ENCODE measurements at regions not wholly inside any gene's neighbourhood (a gene's known extent, or its start where the extent isn't known, plus 50 kb on each side); places are given as distances from the start of the nearest gene placed in this dataset.
"Not testable (repeated sequence)": the region's sequence is repeated elsewhere in the genome, so short reads cannot be mapped to it uniquely, and the experiment has no call there.

- no peak for DNase-seq
These were observed 503.6 kb downstream of the TMEM121 start for GRCh38 chr14:106029959-106030358.

DNA sequence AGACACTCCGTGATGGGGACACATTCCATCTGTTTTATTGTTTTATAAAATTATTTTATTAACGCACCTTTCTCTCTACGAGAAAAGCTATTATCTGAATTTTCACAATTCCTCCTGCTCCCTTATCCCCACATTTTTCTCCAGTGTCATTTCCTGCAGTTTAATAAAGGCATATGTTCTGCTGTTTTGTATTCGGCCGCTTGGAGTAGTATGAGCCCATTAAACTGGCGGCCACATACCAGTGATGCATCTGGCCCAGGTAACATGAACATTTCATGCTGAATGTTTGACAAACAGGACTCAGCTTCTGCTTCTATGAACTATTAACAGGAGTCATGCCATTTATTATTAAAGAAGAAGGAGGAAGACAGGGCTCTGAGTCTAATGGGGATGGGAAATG lies 511.0 kb downstream of the TMEM121 start:
- no peak for DNase-seq

- DNase-seq: no peak
These were observed 511.9 kb downstream of the TMEM121 start for GRCh38 chr14:106038263-106038662.

DNA sequence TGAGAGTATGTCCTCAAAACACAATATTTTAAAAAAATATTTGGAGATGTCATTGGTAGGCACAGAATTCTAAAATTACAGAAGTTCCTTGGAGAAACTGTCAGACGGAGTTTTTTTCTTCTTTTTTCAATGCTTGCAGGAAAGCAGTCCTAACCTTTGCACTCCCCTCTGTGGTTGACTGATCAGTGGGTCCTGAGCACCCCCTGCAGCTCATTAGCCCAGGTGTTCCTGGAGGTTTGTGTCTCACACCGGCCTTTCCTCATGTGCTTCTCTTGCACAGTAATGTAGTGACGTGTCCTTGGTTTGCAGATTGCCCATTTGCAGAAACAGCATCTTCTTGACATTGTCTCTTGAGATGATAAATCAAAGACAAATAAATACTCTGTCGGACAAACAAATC lies 513.0 kb downstream of the TMEM121 start:
- DNase-seq: no peak

- no peak for DNase-seq
These were observed 518.1 kb downstream of the TMEM121 start for GRCh38 chr14:106044515-106044914.

DNA sequence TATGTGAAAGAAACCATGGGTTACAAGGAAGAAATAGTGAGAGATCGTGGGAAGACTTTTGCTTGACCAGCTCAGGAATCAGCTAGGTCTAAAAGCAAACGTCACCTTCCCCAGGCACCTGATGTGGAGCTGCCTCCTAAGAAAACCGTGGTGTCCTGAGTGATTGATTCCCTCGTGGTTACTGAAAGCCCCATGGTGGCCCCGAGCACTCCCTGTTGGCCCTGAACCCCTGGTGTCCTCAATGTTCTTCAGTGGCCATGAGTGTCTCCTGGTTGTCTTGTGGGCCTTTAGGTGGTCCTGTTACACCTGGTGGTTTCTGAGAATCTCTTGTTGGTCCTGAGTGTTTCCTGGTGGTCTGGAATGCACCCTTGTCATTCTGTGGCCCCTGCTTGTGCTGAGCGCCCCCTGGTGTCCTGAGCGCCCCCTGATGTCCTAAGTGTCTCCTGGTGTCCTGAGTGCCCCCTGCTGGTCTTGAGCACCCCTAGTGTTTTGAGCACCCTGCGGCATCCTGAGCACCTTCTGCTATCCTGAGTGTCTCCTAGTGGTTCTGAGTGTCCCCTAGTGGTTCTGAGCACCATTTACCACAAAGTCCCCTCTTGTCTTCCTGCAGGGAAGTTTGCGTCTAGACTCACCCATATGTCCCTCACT lies 518.7 kb downstream of the TMEM121 start:
- DNase-seq: peak; percentile 77

- no peak for DNase-seq
These were observed 525.4 kb downstream of the TMEM121 start for GRCh38 chr14:106051796-106052195.

DNA sequence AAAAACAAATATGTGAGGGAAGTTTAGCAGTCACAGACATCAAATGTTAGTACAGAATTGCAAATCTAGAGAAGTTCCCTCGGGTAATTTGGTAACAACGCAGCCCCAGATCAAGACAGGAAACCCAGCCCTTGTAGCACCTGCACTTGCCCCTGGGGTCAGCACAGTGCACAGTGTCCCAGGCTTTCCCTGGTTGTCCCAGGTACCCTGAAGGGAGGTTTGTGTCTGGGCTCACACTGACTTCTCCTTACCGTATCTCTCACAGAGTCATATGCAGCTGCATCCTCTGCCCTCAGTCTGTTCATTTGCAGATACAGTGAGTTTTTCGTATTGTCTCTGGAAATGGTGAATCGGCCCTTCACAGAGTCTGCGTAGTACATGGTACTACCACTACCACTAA lies 528.9 kb downstream of the TMEM121 start:
- no peak for DNase-seq

DNA sequence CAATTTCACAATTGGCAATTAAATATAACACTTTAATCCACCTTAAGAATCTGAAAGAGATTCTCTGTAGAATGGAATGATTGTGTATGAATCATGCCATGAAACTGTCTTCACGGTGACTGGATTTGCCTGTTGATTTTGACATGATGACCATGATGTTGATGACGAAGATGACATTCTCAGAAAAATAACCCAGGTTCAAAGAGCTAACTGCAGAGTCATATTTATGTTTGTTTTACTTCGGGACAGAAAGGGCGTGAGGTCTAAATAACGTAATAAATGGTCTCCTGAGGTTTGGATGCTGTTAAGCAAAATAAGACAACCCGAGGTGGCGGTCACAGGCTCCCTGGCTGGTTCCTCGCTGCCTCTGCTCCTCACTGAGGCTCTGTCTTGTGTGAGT lies 532.0 kb downstream of the TMEM121 start:
- DNase-seq: no peak

DNA sequence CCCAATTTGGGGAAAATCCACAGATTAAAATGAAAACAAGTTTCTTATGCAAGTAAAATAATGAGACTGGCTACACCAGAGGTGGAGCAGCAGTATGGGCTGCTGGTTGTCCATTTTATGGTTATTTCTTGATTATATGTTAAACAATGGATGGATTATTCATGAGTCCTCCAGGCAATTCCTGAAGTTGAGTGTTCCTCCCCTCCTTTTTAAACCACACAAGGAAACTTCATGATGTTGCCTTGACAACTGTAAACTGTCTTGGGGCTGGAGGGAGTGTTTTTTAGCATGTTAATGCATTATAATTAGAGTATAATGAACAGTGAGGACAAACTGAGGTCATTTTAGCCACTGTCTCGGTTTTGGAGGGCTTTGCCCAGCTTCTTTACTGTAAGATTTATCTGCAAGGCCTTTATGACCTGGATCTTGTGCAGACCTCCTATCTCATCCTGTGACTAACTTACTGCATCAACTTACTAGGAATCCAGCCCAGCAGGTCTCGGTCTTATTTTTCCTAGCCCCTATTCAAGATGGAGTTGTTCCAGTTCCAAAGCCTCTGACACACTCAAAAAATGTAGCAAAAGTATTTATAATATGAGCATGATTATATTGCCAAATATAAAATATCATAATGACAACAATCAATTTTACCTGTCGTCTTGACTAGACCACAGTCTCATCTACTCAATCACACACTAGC lies 534.0 kb downstream of the TMEM121 start:
- DNase-seq: no peak

DNA sequence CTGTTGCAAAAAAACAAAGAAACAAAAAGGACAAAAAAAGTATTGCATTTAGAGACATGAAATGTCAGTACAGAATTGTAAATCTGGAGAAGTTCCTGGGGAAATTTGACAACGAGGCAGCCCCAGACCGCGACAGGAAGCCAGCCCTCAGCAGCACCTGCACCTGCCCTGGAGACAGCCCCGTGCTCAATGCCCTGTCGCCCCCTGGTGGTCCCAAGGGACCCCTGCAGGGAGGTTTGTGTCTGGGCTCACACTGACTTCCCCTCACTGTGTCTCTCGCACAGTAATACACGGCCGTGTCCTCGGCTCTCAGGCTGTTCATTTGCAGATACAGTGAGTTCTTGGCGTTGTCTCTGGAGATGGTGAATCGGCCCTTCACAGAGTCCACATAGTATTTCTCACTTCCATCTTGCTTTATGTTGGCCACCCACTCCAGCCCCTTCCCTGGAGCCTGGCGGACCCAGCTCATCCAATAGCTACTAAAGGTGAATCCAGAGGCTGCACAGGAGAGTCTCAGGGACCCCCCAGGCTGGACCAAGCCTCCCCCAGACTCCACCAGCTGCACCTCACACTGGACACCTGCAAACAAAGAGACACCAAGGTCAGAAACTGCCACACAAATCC lies 535.6 kb downstream of the TMEM121 start:
- DNase-seq: peak; percentile 5

DNA sequence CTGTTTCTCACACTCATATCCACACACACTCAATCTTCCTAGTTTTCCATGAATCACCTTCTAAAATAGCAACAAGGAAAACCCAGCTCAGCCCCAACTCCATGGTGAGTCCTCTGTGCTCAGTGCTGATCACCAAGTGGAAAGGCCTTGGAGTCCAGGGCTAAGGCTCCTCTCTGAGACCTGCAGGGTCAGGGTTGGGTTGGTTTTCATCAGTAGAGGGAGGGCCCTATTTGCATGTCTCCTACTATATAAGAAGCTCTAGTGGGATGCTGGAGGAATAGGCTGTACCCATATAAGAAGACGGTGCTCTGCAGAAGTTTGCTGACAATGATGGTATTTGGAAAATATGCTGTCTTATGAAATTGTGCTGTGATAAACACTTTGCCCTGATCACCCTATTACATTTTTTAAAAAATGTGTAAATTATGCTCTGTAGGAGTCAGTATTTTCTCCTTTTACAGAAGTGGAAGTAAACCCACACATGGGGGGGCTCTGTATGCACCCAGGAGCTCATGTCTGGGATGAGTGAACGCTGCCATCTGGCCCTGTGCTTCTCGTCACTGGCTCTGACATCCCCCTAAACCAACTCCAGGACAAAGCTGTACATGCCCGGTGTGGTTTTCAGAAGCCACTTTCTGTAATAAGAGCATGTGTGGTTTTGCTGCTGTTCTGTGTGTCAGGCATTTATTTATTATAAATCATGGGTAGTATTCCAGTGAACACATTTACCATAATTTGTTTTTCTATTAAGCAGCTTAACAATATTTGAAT lies 536.3 kb downstream of the TMEM121 start:
- no peak for DNase-seq

DNA sequence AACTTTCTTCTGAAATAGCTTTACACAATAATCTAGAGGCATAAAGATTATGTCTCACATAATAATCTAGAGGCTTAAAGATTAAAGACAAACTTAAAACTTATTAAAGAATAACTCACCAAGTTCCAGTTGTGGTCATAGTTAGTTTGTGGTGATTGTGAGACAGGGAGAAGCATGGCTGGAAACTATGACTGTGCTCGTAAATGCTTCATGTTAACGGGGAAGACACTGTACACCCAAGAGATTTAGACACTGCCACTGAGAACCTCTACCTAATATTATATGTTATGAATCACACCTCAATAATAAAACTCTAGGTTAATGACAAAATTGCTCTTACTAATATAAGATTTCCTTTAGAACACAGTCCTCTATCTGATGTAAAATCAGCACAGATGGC lies 541.6 kb downstream of the TMEM121 start:
- DNase-seq: no peak

- DNase-seq: no peak
These were observed 543.6 kb downstream of the TMEM121 start for GRCh38 chr14:106069804-106070625.

DNA sequence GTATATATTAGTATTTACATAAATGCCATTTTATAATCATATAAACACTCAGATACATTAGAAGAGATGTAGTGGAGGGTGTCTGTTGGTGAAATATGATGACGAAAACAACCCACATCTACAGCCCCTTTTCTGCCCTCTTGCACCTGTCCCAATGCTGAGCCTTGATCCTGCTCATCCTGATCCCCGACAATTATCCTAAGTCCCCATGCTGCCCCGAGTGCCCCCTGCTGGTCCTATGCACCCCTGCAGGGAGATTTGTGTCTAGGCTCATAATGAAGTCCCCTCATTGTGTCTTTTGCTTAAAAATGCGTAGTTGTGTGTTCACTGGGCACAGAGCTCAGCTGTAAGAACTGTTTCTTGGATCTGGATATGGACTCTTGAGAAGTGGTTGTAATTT lies 554.5 kb downstream of the TMEM121 start:
- DNase-seq: no peak

DNA sequence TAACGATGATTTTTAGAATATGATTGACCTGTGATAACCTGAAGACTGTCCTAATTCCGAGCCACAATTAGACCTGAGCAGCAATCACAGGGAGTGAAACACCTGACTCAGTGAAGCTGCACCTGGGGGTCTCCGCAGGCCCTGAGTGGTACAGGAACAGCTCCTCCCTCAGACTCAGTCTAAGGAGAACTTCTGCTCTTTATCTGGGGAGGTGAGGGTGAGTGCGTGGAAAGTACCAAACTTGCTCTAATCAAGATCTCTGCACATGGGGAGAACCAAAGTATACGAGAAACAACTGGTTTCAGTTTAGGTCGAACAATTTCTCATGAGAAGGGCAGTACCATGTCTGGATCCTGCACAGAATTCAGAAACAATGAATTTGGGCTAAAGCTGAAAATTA lies 555.3 kb downstream of the TMEM121 start:
- DNase-seq: not testable (repeated sequence)

DNA sequence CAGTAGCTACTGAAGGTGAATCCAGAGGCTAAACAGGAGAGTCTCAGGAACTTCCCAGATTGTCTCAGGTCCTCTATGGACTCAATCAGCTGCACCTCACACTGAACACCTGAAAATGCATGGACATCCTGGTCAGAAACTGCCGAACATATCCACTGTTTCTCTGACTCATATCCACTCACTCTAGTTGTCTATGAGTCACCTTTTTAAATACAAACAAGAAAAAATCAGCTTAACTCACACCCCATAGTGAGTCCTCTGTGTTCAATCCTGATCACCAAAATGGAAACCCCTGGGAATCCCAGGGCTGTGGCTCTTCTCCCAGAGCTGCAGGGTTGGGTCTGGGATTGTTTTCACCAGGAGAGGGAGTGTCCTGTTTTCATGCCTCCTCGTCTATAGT lies 556.7 kb downstream of the TMEM121 start:
- DNase-seq: no peak

- DNase-seq: no peak
These were observed 561.5 kb downstream of the TMEM121 start for GRCh38 chr14:106087837-106088236.

DNA sequence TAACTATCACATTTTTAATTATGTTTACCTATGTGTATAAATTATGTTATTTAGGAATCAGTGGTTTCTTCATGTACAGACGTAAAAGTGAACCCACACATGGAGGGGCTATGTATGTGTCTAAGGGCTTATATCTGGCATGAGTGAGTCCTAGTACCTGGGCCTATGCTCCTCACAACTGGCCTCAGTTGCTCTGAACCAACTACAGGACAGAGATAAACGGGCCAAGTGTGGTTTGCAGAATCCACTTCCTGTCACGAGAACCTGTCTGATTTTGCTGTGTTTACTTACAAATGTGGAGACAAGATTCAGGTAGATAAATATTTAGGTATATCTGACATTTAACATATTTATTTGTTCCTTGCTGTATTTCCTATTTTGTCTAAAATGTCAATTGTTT lies 562.5 kb downstream of the TMEM121 start:
- not testable (repeated sequence) for DNase-seq

DNA sequence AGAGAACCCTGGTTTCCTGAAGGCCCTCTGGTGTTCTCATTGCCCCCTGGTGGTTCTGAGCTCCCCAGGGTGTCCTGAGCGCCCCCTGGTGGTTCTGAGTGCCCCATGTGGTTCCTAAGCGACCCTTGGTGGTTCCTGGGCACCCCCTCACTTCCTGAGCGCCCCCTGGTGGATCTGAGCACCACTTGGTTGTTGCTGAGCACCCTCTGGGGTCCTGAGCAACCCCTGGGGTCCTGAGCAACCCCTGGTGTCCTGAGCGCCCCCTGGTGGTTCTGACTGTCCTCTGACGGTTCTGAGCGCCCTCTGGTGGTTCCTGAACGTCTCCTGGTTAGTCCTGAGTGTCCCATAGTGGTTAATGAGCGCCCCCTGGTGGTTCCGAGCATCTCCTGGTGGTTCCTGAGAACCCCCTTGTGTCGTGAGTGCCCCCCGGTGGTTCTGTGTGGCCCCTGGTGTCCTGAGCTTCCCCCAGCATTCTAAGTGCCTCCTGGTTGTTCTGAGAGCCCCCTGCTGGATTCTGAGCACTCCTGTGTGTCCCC lies 568.3 kb downstream of the TMEM121 start:
- DNase-seq: no peak

GRCh38 chr14:106107703-106108102 lies 581.3 kb downstream of the TMEM121 start:
- no peak for DNase-seq

DNA sequence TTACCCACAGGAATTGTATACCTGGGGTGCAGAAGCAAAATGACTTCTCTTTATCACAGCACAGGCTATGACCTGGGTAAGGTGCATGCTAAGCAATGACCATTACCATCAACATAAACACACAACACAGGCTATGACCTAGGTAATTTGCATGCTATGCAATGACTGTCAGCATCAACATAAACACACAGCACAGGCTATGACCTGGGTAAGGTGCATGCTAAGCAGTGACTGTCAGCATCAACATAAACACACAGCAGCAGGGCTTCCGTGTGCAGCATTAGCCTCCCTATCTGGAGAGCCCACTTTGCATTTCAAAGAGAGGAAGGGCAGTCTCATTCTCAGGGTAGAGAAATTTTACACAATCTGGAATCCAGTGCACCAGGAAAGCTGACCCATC lies 583.0 kb downstream of the TMEM121 start:
- DNase-seq: no peak
